ENCODE measurements at regions not wholly inside any gene's neighbourhood (a gene's known extent, or its start where the extent isn't known, plus 50 kb on each side); places are given as distances from the start of the nearest gene placed in this dataset.
"Not testable (repeated sequence)": the region's sequence is repeated elsewhere in the genome, so short reads cannot be mapped to it uniquely, and the experiment has no call there.

DNA sequence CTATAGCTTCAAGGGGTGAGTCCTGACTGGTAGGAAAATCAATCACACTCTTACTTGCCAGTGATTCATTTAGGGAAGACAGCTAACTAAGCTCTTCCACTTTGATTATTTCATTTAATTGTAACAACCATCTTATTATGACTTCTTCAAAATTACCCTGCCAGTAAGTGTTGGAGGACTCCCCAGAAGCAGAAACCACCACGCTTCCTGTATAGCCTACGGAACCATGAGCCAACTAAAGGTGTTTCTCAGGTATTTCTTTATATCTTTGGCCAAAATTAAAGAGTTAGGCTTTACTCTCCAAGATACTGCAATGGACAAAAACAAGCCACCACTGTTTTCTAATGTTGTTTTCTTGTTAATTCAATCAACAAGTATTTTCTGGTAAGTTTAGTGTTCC lies 61.0 kb downstream of the FOXD4L5 start:
- peak; percentile 25 to 31 for DNase-seq

DNA sequence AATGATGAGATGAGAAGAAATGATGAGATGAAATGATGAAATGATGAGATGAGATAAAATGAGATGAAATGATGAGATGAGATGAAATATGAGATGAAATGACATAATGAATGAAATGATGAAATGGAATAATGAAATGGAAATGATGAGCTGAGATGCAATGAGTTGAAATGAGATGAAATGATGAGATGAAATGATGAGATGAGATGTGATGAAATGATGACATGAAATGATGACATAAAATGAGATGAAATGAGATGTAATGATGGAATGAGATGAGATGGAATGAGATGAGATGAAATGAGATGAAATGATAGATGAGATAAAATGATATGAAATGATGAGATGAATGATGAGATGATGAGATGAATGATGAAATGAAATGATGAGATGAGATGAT lies 76.2 kb downstream of the FOXD4L5 start:
- DNase-seq, result not testable (repeated sequence)

DNA sequence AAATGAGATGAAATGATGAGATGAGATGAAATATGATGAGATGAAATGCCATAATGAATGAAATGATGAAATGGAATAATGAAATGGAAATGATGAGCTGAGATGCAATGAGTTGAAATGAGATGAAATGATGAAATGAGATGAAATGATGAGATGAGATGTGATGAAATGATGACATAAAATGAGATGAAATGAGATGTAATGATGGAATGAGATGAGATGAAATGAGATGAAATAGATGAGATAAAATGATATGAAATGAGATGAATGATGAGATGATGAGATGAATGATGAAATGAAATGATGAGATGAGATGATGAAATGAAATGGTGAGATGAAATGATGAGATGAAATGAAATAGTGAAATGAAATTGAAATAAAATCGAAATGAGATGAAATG lies 77.7 kb downstream of the FOXD4L5 start:
- DNase-seq, result not testable (repeated sequence)

DNA sequence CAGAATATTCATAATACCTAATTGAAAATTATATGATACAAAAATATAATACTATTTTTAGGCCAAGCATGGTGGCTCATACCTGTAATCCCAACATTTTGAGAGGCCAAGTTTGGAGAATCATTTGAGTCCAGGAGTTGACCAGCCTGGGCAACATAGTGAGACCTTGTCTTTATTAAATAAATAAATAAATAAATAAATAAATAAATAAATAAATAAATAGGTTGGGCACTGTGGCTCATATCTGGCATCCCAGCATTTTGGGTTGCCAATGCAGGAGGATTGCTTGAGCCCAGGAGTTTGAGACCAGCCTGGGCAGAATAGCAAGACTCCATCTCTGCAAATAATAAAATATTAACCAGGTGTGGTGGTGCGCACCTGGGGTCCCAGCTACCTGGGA lies 79.2 kb downstream of the FOXD4L5 start:
- DNase-seq, result not testable (repeated sequence)

DNA sequence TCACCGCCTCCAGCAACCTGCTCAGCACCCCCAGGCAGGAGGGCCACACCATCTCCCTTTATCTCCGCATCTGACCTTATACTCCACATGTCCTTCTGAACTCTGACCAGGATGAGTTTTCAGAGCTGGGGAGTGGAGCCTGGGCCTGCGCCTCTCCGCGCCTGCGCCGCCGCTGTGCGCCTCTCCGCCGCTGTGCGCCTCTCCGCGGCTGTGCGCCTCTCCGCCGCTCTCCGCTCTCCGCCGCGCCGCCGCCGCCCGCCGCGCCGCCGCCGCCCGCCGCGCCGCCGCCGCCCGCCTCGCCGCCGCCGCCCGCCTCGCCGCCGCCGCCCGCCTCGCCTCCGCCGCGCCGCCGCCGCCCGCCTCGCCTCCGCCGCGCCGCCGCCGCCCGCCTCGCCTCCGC lies 89.2 kb downstream of the FOXD4L5 start:
- not testable (repeated sequence) for DNase-seq

DNA sequence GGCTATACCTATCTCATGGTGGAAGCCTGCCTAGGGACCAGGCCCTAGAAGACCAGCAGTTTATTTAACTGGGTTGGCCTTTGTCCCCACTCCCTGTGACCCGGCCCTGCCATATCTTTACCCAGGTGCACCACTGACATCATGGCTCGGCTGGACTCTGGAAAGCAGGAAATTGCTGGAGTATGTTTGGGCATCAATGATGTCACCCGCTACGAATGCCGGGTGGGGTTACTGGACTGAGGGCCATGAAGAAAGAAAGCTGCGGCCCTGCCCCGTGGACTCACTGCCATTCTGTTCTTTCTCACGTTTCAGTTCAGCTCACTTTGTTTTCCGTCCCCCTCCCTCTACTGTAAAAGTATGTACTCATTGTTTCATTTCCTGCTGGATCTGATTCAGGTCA lies 129.1 kb downstream of the FOXD4L5 start:
- DNase-seq, result not testable (repeated sequence)
